OCI-LY7 (cell line): ENCODE measurements at regions not wholly inside any gene's neighbourhood (a gene's known extent, or its start where the extent isn't known, plus 50 kb on each side); places are given as distances from the start of the nearest gene placed in this dataset.

ENCODE experiments used
- EZH2phosphoT487 ChIP-seq: fragments of 200-600 bp; sonication (generic); IDR thresholded peaks from 2 replicates; pipeline ENCODE4 v1.6.1; 2018; ENCODE audit warnings: low read depth, borderline replicate concordance, mild to moderate bottlenecking, mixed run types, antibody characterized with exemption, low read length, moderate library complexity, mixed read lengths
- TF ChIP-seq, protein P1 (sequence below): fragments of 200-600 bp; sonication (generic); conservative IDR thresholded peaks from 2 replicates; pipeline ENCODE4 v1.5.1; 2014; ENCODE audit warnings: mild to moderate bottlenecking, antibody characterized with exemption, low read length, moderate library complexity, mixed read lengths

DNA sequence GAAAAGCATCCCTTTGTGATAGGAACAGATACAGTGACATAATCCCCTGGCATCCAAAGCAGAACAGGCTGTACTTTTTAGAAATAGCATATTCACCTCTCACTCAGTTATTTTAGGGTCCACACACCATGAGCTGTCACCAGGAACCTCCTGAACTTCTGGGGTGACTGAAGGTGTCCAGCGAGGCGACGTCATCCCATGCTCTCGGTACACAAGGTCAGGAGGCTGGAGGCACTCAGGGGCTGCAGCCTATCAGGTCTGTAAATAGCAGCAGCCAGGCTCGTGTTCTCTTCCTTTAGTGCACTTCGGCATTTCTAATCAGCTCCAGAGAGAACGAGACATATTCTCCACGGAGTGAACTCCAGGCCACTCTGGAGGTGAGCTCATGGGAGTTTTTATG, 98.3 kb downstream of the GATA6 start:
- TF ChIP-seq, protein P1, sequence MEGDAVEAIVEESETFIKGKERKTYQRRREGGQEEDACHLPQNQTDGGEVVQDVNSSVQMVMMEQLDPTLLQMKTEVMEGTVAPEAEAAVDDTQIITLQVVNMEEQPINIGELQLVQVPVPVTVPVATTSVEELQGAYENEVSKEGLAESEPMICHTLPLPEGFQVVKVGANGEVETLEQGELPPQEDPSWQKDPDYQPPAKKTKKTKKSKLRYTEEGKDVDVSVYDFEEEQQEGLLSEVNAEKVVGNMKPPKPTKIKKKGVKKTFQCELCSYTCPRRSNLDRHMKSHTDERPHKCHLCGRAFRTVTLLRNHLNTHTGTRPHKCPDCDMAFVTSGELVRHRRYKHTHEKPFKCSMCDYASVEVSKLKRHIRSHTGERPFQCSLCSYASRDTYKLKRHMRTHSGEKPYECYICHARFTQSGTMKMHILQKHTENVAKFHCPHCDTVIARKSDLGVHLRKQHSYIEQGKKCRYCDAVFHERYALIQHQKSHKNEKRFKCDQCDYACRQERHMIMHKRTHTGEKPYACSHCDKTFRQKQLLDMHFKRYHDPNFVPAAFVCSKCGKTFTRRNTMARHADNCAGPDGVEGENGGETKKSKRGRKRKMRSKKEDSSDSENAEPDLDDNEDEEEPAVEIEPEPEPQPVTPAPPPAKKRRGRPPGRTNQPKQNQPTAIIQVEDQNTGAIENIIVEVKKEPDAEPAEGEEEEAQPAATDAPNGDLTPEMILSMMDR, result no peak
- TF ChIP-seq EZH2phosphoT487, result no peak
